ENCODE measurements at regions not wholly inside any gene's neighbourhood (a gene's known extent, or its start where the extent isn't known, plus 50 kb on each side); places are given as distances from the start of the nearest gene placed in this dataset.

DNA sequence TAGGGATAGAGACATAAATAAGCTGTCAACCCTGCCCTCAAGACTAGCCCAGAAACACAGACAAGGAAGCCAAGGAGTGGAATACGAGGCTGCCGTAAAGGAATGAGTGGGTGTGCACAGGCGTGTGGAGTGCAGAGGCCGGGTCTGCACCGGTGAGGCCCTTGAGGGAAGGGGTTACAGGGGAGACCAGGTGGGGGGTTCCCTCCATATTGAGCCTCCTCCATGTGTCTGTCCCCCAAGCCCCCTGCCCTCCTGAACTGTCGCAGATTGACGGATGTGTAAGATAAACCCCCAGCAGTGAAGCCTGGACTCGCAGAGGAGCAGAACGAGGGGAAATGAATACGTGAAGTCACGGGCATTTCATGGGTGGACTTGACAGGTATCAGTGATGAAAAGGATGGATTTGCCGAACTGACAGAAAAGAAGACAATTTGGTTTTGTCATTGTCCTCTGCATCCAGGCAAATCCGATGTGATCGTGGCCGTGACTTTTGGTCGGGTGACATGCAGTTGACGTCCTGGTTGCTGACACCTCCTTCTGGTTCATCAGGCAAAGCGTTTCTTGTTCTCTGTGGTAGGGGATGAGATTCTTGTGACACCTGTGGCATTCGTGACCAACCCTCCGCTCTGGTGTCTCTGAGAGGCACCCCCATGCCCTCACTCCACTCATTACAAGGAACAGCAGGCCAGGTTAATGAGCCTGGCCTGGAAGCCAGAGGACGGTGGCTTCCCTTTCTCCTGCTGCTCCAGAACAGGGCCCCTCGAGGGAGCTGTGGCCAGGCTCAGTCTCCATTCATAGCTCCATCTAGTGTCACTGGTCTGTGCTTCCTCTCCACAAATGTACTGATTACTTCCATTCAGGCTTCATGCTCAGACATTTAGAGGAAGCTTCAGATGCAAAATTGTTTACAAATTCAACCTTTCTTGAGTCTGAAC lies 223.1 kb upstream of the B3GAT1 start:
- TF ChIP-seq, protein P1, sequence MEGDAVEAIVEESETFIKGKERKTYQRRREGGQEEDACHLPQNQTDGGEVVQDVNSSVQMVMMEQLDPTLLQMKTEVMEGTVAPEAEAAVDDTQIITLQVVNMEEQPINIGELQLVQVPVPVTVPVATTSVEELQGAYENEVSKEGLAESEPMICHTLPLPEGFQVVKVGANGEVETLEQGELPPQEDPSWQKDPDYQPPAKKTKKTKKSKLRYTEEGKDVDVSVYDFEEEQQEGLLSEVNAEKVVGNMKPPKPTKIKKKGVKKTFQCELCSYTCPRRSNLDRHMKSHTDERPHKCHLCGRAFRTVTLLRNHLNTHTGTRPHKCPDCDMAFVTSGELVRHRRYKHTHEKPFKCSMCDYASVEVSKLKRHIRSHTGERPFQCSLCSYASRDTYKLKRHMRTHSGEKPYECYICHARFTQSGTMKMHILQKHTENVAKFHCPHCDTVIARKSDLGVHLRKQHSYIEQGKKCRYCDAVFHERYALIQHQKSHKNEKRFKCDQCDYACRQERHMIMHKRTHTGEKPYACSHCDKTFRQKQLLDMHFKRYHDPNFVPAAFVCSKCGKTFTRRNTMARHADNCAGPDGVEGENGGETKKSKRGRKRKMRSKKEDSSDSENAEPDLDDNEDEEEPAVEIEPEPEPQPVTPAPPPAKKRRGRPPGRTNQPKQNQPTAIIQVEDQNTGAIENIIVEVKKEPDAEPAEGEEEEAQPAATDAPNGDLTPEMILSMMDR (IDR thresholded peaks at IDR 0.05; ENCODE audit: low read length): no peak
- no peak for TF ChIP-seq EZH2 (IDR thresholded peaks at IDR 0.05; ENCODE audit: borderline replicate concordance, low read length)

All from OCI-LY1 (cell line).